Renal cortical epithelial cell (primary cell): ENCODE measurements at regions not wholly inside any gene's neighbourhood (a gene's known extent, or its start where the extent isn't known, plus 50 kb on each side); places are given as distances from the start of the nearest gene placed in this dataset.
"Not testable (repeated sequence)": the region's sequence is repeated elsewhere in the genome, so short reads cannot be mapped to it uniquely, and the experiment has no call there.

Source experiments
- DNase-seq: peaks from one replicate; pipeline ENCODE4 v3.0.0-alpha.2; 2011; ENCODE audit warnings: low read depth

- DNase-seq: no peak
These were observed 144.7 kb downstream of the ALOX5 start for GRCh38 chr10:45518741-45519140.

GRCh38 chr10:45515630-45516029 is 141.6 kb downstream of the ALOX5 start:
- no peak for DNase-seq

GRCh38 chr10:45514291-45515270 is 140.6 kb downstream of the ALOX5 start:
- peak; percentile 33 for DNase-seq

- DNase-seq: no peak
These were observed 139.5 kb downstream of the ALOX5 start for GRCh38 chr10:45513551-45513950.

GRCh38 chr10:45511926-45512325 is 137.9 kb downstream of the ALOX5 start:
- DNase-seq: not testable (repeated sequence)

- DNase-seq: no peak
These were observed 135.5 kb downstream of the ALOX5 start for GRCh38 chr10:45509491-45509890.

GRCh38 chr10:45505311-45505710 is 131.3 kb downstream of the ALOX5 start:
- DNase-seq: no peak

DNA sequence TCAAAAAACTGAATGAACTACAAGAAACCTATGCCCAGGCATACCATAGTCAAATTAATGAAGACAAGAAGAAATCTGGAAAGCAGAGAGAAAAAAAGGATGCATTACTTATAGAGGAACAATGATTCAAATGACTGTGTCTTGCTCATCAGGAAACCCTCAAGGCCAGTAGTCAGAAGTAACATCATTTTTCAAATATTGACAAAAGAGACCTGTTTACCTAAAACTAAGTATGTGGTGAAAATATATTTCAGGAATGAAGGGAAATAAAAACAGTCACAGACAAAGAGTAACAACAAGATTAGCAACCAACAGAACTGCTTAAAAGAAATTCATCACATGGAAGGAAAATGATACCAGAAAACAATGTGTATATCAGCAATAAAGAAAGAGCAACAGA is 128.4 kb downstream of the ALOX5 start:
- no peak for DNase-seq

DNA sequence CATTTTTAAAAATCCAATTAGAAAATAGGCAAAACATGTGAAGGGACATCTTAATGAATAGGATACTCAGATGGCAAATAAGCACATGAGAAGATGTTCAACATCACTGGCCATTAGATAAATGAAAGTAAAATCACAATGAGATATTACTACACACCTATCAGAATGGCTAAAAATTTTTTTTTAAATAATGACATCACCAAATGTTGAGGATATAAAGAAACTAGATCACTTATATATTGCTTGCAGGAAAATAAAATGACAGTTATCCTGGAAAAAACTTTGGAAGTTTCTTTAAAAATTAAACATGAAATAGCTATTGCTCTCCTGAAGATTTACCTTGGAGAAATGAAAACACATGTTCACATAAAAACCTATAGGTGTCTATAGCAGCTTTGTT is 127.8 kb downstream of the ALOX5 start:
- DNase-seq: no peak

DNA sequence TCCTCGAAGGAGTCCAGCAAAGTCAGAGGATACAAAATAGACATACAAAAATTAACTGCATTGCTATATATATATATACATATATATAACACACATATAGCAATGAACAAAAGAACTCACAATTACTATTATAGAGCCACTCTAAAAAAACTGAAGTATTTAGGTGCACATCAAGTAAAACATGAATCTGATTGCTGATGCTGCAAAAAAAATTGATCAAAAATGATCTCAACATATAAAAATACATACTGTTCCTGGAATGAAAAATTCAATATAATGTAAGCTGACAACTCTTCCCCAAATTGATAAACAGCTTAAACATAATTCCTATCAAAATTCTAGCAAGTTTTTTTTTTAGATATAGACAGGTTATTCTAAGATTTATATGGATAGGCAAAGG is 126.8 kb downstream of the ALOX5 start:
- DNase-seq: no peak

DNA sequence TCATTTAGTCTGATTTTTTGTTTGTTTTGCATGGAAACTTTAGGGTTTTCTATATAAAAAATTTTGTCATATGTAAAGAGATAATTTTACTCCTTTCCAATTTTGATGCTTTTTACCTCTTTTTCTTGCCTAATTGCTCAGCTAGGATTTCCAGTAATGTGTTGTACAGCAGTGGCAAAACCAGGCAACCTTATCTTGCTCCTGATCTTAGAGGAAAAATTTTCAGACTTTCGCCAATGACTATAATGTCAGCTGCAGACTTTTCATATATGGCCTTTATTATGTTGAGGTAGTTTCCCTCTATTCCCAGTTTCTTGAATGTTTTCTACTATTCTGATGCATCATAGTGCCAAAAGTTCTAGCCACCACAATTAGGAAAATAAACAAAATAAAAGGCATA is 126.3 kb downstream of the ALOX5 start:
- no peak for DNase-seq

GRCh38 chr10:45495438-45496152 is 121.6 kb downstream of the ALOX5 start:
- peak; percentile 40 for DNase-seq
